HEK293T (cell line): ENCODE measurements at regions not wholly inside any gene's neighbourhood (a gene's known extent, or its start where the extent isn't known, plus 50 kb on each side); places are given as distances from the start of the nearest gene placed in this dataset.
"Not testable (repeated sequence)": the region's sequence is repeated elsewhere in the genome, so short reads cannot be mapped to it uniquely, and the experiment has no call there.

Experiments used
- CTCF ChIA-PET: fragments of 350-600 bp; formaldehyde crosslinking; extraction: SDS; loops from one replicate; lab custom pipeline; 2021; ENCODE audit warnings: antibody characterized with exemption, inconsistent platforms; lab: Yijun Ruan, JAX
- POLR2A ChIA-PET: fragments of 350-600 bp; formaldehyde crosslinking; extraction: SDS; loops from one replicate; lab custom pipeline; 2020; ENCODE audit warnings: antibody characterized with exemption, inconsistent platforms; lab: Yijun Ruan, JAX
- DNase-seq: peaks from one replicate; pipeline ENCODE4 v3.0.0; 2012; ENCODE audit warnings: mixed read lengths; ENCODE audit errors: extremely low spot score
- ARNT ChIP-seq: fragments of 450-650 bp; IDR thresholded peaks from 2 replicates; pipeline ENCODE4 v1.6.1; 2017; ENCODE audit warnings: mild to moderate bottlenecking
- BHLHE40 ChIP-seq: fragments of 450-650 bp; IDR thresholded peaks from 2 replicates; pipeline ENCODE4 v1.6.1; 2016; ENCODE audit warnings: mild to moderate bottlenecking, moderate library complexity, borderline replicate concordance
- CTBP1 ChIP-seq: fragments of 450-650 bp; IDR thresholded peaks from 2 replicates; pipeline ENCODE4 v1.6.1; 2016; ENCODE audit warnings: borderline replicate concordance
- ELF4 ChIP-seq: fragments of 450-650 bp; IDR thresholded peaks from 2 replicates; pipeline ENCODE4 v1.6.1; 2017; ENCODE audit warnings: antibody characterized with exemption
- FOXA1 ChIP-seq: fragments of 450-650 bp; IDR thresholded peaks from 2 replicates; pipeline ENCODE4 v1.6.1; 2016; ENCODE audit warnings: mild to moderate bottlenecking
- FOXK2 ChIP-seq: fragments of 450-650 bp; IDR thresholded peaks from 2 replicates; pipeline ENCODE4 v1.6.1; 2016; ENCODE audit warnings: mild to moderate bottlenecking
- FOXM1 ChIP-seq: fragments of 450-650 bp; IDR thresholded peaks from 2 replicates; pipeline ENCODE4 v1.6.1; 2017; ENCODE audit warnings: mild to moderate bottlenecking, borderline replicate concordance
- HDGF ChIP-seq: fragments of 450-650 bp; IDR thresholded peaks from 2 replicates; pipeline ENCODE4 v1.6.1; 2017; ENCODE audit warnings: antibody characterized with exemption, borderline replicate concordance
- L3MBTL2 ChIP-seq: fragments of 450-650 bp; conservative IDR thresholded peaks from 2 replicates; pipeline ENCODE4 v1.6.1; 2016; ENCODE audit warnings: mild to moderate bottlenecking
- LEF1 ChIP-seq: fragments of 450-650 bp; IDR thresholded peaks from 2 replicates; pipeline ENCODE4 v1.6.1; 2017; ENCODE audit warnings: mild to moderate bottlenecking, borderline replicate concordance
- NFRKB ChIP-seq: fragments of 450-650 bp; IDR thresholded peaks from 2 replicates; pipeline ENCODE4 v1.6.1; 2016; ENCODE audit warnings: mild to moderate bottlenecking, moderate library complexity
- PKNOX1 ChIP-seq: fragments of 450-650 bp; IDR thresholded peaks from 2 replicates; pipeline ENCODE4 v1.6.1; 2016
- SP1 ChIP-seq: fragments of 450-650 bp; IDR thresholded peaks from 2 replicates; pipeline ENCODE4 v1.6.1; 2017
- SUZ12 ChIP-seq: fragments of 450-650 bp; IDR thresholded peaks from 2 replicates; pipeline ENCODE4 v1.6.1; 2016; ENCODE audit warnings: mild to moderate bottlenecking
- TARDBP ChIP-seq: fragments of 450-650 bp; IDR thresholded peaks from 2 replicates; pipeline ENCODE4 v1.6.1; 2016
- ZNF384 ChIP-seq: fragments of 450-650 bp; IDR thresholded peaks from 2 replicates; pipeline ENCODE4 v1.6.1; 2016

- CTCF ChIA-PET = no interaction called here
- DNase-seq = no peak
- POLR2A ChIA-PET = no interaction called here
- no peak for TF ChIP-seq PKNOX1
- no peak for TF ChIP-seq SUZ12
- TF ChIP-seq BHLHE40 = no peak
- no peak for TF ChIP-seq SP1
- no peak for TF ChIP-seq FOXM1
- TF ChIP-seq NFRKB = no peak
- TF ChIP-seq FOXK2 = no peak
- no peak for TF ChIP-seq HDGF
- no peak for TF ChIP-seq ZNF384
- TF ChIP-seq LEF1 = no peak
- no peak for TF ChIP-seq FOXA1
- no peak for TF ChIP-seq ARNT
Measured at GRCh38 chr4:126661194-126661593, 971.6 kb upstream of the INTU start.

- TF ChIP-seq ZNF384 (no peak), FOXM1 (no peak), ARNT (no peak), BHLHE40 (no peak), TARDBP (no peak), PKNOX1 (no peak), LEF1 (no peak), FOXK2 (no peak), ELF4 (no peak), CTBP1 (no peak), SUZ12 (no peak), L3MBTL2 (no peak), HDGF (no peak), NFRKB (no peak), FOXA1 (no peak), SP1 (no peak)
- CTCF ChIA-PET = no interaction called here
- POLR2A ChIA-PET = no interaction called here
- DNase-seq = no peak
Measured at GRCh38 chr4:126664839-126665238, 967.9 kb upstream of the INTU start.

- DNase-seq, POLR2A ChIA-PET, CTCF ChIA-PET: not testable (repeated sequence)
Measured at GRCh38 chr4:126670038-126670437, 962.7 kb upstream of the INTU start.

- POLR2A ChIA-PET = no interaction called here
- CTCF ChIA-PET = no interaction called here
- TF ChIP-seq PKNOX1 = no peak
- no peak for TF ChIP-seq SP1
- TF ChIP-seq TARDBP = no peak
- TF ChIP-seq FOXA1 = no peak
- no peak for TF ChIP-seq ZNF384
- TF ChIP-seq BHLHE40 = no peak
- no peak for TF ChIP-seq HDGF
- no peak for TF ChIP-seq FOXK2
- no peak for TF ChIP-seq L3MBTL2
- TF ChIP-seq ARNT = no peak
- TF ChIP-seq SUZ12 = no peak
- no peak for TF ChIP-seq LEF1
- no peak for TF ChIP-seq FOXM1
- TF ChIP-seq NFRKB = no peak
- TF ChIP-seq CTBP1 = no peak
- no peak for DNase-seq
Measured at GRCh38 chr4:126678618-126679017, 954.1 kb upstream of the INTU start.

GRCh38 chr4:126679303-126679702, 953.5 kb upstream of the INTU start:
- no peak for TF ChIP-seq ZNF384
- no peak for TF ChIP-seq FOXK2
- TF ChIP-seq SP1 = no peak
- no peak for TF ChIP-seq FOXM1
- TF ChIP-seq L3MBTL2 = no peak
- no peak for TF ChIP-seq SUZ12
- no peak for TF ChIP-seq ELF4
- no peak for TF ChIP-seq ARNT
- TF ChIP-seq HDGF = no peak
- no peak for TF ChIP-seq LEF1
- TF ChIP-seq FOXA1 = no peak
- no peak for TF ChIP-seq NFRKB
- no peak for TF ChIP-seq CTBP1
- TF ChIP-seq BHLHE40 = no peak
- no peak for TF ChIP-seq PKNOX1
- TF ChIP-seq TARDBP = no peak
- no peak for DNase-seq
- POLR2A ChIA-PET = no interaction called here
- CTCF ChIA-PET = no interaction called here

- CTCF ChIA-PET = no interaction called here
- TF ChIP-seq TARDBP = no peak
- TF ChIP-seq L3MBTL2 = no peak
- TF ChIP-seq HDGF = no peak
- TF ChIP-seq BHLHE40 = no peak
- no peak for TF ChIP-seq ELF4
- no peak for TF ChIP-seq NFRKB
- no peak for TF ChIP-seq ARNT
- no peak for TF ChIP-seq SUZ12
- TF ChIP-seq LEF1 = no peak
- no peak for TF ChIP-seq CTBP1
- no peak for TF ChIP-seq PKNOX1
- no peak for DNase-seq
- POLR2A ChIA-PET = no interaction called here
Measured at GRCh38 chr4:126682250-126682649, 950.5 kb upstream of the INTU start.
